CD4-positive, alpha-beta T cell treated with Interleukin-21 for 1 hour (primary cell): ENCODE measurements at regions not wholly inside any gene's neighbourhood (a gene's known extent, or its start where the extent isn't known, plus 50 kb on each side); places are given as distances from the start of the nearest gene placed in this dataset.
"Not testable (repeated sequence)": the region's sequence is repeated elsewhere in the genome, so short reads cannot be mapped to it uniquely, and the experiment has no call there.

Experiments used
- DNase-seq: peaks from one replicate; pipeline ENCODE4 v3.0.0-alpha.2; 2020

DNA sequence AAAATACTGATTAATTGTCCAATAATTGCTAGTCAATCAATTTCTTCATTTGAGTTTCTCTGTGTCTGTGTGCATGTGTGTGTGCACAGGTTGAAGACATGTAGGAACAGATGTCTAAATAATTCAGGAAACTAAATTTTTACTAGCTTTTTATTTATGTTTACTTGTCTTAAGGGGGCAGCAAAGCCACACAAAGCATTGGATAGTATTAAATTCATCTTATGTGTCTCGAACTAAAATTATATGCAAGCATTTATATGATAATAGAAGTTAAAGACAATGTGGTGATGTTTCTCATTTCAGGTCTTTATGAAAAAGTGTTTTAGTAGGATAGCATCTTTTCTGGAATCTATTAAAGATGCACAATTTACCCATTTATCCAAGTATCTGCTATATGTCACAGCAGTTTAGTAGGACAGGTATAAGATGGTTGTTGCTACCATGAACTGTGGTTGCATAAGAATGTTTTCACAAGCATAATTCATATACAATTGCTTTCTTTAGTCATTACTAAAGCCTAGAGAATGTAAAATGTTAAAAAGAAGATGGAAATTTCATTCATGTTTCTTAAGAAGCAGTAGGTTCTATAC, 784.6 kb upstream of the NUDT12 start:
- DNase-seq = no peak

DNA sequence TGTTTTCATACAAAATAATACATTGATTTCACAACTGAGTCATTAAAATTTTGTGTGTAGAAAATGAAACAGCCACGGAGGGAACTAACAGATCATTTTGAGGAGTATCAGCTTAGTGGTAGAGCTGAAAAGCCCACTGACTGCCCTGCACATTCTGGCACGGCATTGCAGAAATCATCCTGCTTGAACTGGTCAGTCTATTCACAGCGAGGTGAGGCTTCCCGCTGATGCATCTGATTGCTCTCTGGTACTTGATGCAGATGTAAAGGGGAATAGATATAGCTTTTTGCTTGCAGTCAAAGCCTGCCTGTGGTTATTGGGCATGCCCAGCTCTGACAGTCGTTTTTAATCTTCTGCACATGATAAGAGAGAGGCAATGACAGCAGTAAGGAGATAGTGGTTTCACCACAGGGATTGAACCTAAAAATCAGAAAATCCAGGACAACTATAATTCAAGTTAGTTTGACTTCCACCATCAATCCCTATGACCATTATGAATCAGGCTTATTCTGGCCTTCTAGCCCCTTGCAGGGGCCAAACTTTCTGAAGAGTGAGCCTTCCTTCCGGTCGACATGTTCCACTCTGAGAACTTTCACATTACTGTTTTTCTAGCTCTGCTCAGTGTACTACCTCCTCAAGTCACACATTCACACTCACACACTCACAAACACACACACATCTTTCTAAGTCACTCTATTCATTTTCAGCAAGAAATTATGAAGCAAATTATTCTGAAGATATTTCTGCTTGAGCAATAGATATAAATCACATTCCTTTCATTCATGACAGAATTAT, 782.8 kb upstream of the NUDT12 start:
- no peak for DNase-seq

DNA sequence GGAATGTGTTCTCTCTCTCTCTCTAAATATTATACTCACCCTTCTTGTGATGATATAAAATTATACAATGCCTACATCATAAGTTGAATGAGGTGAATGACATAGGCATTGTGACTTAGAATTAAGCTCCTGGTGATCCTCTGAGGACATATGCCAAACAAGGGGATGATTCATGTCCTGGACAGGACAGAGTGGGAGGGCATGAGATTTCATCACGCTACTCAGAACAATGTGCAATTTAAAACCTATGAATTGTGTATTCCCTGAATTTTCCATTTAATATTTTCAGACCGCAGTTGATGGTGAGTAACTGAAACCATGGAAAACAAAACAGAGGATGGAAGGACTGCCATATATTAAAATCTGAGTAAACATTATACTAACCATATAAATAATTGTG, 782.2 kb upstream of the NUDT12 start:
- DNase-seq = no peak

DNA sequence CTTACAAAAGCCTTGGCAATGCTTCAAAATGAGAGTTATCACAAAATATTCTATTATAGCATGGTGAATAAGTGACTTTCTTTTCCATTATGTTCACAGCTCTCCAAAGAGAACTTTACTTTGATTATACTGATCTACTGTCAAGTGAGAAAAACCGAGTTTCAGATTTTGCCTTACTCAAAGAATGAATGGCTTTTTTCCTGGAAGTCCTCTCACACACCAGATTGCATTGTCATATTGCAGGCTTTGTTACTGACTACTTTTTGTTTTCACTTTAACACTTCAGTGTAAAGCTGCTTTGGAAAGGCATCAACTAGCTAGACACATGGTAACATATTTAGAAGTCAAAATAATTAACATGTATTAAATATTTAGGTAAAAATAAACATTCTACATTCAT, 765.2 kb upstream of the NUDT12 start:
- DNase-seq = no peak

DNA sequence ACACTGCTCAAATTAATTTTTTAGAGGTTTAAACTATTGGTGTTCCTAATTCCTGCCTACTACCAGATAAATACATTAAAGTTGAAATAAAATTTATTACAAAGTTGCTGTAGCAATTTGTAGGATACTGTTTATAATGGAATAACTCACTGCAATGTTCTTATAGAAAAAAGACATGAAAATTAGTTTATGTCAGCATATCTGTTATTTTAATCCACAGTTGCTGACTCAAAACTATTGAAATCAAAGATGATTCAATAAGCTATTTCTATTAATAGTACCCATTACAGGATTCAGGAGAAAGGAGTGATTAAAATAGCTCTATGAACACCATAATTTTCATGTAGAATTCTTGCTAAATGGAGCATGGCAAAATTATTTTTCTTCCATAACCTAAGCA, 764.4 kb upstream of the NUDT12 start:
- DNase-seq = no peak

DNA sequence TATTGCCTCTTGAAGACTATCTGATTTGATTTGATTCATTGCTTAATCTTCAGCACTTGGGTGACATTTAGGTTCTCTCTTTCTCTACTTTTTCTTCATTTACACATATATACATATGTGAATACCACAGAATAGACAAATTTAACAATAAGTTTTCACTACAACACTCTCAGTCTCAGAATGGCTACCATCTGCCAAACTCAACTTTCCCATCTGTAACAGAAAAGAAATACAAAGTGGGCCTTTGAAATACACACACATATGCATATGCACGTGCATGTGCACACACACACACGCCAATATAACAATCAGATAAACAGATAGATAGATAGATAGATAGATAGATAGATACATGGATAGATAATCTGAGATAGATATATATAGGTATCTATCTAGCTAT, 762.8 kb upstream of the NUDT12 start:
- no peak for DNase-seq

DNA sequence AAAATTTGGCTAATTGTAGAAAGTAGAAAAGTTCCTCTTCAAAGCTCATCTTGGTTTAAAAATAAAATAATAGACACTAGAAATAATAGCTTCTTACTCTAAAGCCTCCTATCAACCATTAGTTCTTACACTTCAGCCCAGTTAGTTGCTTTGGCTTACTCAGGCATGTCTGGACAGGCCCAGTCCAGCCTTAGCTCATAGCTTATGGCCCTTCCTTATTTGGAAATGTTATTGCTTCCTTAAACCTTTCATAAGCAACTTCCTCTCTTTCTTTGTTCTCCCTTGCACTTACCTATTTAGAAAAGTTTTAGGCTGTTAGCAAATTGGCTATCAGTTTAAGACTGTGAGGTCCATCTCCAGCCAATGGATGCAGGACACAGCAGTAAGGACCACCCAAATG, 754.1 kb upstream of the NUDT12 start:
- DNase-seq = not testable (repeated sequence)

DNA sequence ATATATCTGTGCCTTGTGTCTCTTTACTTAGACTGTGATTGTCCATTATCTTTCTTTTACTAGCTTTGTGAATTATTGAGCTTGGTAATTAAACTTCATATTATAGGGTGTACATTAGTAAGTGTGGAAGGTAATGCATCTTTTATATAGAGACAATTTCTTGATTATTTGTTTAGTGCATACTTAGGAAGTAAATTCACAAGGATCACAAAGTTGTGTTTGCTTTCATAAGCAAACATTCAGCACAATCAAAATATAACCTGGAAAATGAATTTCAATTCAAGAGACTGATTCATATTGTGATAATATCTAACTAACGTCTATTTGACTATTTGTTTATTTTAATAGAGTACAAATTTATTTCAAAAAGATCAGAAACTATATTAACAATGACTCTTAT, 749.9 kb upstream of the NUDT12 start:
- DNase-seq = no peak

DNA sequence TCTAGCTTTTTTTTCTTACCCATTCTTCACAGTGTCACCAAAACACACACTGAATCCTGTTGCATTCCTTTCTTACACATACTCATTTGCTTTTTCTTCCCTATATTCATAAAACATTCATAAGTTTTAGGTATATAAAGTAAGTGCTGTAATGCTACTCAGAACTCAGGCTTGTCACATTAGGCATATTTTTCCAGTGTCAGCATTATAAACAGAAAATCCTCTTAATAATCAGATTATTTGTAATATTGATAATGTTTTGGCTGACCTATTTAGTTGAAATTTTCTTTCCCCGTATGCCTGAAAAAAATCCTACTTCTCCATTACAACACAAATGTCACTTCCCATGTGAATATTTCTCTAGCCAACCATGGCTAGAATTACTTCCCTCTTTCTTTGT, 743.0 kb upstream of the NUDT12 start:
- DNase-seq = no peak

DNA sequence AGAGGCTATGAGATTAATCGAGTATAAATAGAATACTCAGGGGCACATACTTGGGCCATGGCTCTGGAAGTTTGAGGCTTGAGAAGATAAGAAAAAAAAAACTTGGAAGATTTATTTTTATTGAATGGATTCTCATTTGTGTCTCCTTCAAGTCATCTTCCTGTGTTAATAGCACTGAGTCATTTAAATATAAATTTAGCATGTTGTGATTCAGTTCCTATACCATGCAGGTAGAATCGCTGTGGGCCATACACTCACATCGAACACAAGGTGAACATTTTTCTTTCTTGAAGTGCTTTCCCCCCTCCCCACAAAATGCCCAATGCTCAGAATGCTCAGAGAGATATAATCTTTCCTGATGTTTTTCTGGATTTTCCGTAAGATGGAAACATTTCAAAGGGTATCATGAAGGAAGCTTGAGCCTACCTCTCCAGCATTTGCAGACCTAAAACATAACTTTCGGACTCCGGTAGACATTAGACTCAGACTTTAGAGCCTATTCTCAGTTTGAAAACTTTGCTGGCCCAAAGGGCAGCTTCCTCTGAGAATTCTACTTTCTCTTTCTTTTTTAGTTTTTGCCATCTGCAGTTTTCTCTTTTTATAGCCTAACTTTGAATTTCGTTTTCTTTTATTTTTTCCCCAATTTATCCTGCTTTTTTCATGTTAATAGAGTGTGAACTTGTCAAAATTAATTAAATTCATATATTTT, 737.6 kb upstream of the NUDT12 start:
- no peak for DNase-seq

DNA sequence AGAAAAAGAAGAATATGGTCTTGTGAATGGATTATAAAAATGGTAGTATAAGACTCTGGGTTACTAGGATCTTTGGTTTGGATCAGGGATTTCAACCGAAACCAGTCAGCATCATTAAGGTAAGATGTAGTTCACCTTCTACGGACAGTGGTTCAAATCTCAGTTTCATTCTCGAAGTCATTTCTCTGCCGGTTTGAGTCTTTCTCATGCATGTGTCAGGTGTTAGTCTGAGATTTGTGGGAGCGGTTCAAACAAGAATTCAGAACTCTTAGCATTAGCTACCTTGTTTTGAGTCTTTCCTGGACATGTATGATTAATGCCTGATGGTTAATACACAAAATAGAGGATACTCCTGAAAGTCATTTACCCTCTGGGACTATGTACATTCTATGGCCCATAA, 735.9 kb upstream of the NUDT12 start:
- DNase-seq = no peak

DNA sequence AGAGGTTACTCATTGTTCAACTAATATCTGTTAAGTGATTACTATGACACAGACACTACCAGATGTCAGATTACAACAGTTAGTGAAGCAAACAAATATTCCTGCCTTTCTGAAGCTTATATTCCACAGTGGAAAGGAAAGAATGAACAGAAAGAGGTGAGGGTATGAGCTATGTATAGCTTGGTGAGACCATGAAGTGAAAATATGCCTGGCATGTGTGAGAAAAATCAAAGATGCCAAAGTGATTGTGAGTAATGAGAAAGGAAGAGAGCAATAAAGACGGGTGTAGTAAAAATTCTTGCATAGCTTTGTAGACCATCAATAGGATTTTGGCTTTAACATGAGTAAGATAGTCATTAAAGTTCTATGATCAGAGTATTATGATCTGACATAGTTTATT, 734.5 kb upstream of the NUDT12 start:
- DNase-seq = no peak

DNA sequence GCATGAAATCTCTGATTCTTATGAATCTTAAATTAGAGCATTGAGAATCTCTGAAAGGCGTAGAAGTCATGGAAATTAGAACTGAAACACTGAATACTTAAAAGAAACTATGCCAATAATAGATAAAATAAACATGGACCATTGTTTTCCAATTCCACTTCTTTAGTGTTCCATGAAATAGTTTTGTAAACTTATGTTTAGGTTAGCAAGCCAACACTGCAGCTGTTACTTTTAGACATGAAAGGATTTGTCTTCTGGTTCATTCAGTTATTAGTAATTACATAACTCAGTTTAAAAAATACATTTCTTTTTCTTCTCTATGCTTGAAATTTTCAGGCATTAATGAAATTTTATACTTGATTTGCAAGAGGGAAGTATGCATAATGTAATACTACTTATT, 733.4 kb upstream of the NUDT12 start:
- DNase-seq = no peak

DNA sequence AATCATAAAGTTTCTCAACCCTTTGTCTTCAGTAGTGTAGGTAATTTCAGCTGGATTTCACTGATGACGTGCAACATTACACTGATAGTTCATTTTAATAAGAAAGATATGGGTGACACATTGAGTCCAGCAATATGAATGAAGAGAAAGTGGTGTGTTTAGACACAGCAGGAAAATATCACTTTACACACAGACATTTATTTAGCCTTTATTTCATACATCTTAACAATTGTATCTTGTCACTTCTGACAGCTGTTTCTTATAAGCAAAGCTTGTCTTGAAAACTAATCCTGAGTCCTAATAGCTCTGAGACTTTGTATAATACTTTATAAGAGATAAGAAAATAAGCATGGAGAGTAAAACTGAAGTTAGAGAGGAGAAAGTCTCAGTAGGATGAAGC, 720.5 kb upstream of the NUDT12 start:
- DNase-seq = no peak

DNA sequence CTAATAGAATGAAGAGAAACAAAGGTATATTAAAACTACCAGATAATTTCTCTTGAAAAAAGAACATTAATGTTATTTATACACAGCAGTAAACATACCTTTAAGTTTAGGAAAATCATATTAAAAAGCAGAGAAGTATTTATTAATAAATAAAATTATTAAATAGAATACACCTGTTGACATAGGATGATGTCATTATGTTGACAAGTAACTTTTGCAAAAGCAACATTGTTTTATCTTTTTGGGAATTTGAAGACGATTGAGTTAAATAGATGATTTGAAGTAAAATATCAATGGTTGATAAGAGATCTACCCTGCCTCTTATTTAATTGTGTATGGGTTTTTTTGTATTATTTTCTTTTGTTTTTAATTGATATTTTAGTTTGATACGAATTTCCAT, 711.1 kb upstream of the NUDT12 start:
- no peak for DNase-seq

DNA sequence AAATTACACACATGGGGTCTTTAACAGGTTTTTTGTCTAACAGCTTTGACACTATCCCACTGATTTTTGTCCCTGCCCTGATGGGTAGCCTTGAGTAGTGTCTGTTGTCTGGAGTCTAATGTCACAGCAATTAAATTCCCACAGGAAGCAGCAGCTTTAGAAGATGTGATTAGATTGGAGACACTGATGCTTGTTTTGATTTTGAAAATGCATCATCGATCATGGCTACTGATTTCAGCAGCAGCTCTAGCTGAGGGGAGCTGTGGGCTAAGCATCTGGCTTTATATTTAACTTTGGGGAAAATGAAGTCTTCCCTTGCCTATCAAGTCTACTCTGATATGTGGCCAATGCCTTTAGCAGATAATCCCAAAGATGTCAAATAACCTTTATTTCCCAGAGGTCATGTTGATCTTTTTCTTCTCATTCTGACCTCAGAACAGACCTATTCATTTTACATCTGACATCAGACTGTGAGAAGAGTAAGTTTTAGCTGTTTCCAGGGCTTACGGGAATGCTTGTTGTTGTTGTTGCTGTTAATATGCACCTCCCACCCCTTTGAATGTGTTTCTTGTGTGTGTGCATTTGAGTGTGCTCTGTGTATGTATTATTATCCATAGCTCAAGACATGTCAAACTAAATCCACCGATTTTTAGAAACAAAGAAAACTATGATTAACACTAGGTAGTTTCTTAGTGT, 704.9 kb upstream of the NUDT12 start:
- DNase-seq = no peak

DNA sequence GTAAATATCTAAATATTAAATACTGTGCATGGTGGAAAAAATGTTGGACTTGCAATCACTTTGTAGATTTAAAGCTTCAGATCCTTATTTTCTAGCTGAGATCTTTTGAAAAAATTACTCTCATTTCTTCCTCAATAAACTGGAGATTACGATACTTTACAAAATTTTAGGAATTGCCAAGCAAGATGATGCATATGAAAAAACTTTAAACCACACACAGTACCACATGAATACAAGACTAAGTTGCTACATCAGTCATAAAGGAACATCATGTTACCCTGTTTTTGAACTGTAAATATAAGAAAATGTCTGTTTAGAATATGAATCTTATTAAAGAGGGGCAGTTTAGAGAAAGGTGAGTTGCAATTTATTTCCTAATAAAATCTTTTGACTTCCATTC, 703.6 kb upstream of the NUDT12 start:
- no peak for DNase-seq

DNA sequence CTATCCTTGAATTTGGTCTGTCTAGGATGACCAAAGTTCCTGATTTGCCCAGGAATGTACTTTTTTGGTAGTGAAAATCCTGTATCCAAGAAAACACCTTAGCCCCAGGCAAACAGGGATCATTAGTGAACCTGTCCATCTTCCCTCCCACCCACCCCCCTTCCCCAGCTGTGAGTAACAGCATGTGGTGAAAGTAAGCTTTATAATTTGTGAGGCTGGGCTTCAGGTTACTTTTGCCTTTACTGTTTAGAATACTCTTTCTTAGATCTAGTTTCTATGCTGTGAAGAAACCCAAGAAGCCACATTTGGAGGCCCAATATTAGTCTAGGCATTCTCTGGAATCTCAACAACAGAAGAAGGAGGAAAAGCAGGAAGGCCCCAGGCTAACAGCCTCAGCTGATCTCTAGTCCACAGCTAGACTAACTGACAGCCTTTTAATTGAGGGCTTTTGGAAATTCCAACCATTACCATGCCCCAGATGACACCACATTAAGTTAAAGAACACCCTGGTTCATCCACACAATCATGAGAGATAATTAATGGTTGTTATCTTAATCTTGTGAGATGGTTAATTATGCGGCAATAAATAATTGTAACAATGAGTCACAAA, 703.0 kb upstream of the NUDT12 start:
- DNase-seq = no peak

DNA sequence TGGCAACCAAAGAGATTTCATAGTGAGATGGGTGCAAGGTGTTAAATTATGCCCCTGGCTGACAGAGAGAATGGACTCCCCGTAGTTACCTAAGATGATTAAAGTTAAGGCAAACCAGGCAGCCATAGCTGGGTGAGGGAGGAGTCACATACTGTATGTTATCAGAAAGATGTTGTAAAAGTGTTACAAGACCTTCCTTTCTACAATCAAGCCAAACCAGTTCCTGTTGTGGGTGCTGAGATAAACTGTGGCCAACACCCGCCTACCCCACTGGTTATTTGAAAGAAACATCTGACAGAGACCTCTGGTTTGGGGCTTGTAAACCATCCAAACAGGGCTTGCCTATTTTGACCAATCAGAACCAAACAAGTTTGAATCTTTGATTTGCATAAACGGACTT, 684.7 kb upstream of the NUDT12 start:
- no peak for DNase-seq

DNA sequence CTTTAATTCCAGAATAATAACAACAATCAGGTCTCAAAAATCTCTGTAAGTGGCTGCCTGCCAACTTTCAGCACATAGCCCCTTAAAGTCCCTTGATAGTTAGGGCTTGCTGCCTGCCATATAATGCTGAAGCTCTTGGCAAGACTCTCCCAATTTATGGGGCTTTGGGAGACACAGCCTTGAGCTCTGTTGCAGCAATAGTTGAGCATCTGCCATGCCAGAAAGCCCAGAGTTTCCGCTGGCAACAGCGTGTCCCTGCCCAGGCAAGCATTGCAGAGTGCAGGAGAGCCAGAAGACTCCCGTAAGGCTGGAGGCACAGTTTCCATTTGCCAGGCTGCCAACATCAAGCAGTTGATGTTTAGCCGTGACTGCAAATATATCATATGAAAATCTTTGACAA, 678.5 kb upstream of the NUDT12 start:
- no peak for DNase-seq

DNA sequence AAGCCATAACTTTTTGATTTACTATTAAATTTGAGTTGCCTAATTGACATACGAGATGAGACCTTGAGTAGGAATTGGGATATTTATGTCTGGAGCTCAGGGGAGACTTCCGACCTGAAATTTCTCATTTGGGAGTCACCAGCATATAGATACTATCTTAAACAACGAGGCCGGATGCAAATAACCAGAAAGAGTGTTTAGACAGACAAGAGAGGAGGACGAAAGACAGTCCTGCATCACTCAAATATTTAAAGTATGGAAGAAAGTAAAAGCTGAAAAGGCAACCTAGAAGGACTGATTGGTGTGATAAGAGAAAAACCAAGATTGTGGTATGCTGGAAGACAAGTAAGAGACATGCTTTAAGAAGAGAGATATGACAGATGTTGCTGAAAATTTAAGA, 675.0 kb upstream of the NUDT12 start:
- no peak for DNase-seq

DNA sequence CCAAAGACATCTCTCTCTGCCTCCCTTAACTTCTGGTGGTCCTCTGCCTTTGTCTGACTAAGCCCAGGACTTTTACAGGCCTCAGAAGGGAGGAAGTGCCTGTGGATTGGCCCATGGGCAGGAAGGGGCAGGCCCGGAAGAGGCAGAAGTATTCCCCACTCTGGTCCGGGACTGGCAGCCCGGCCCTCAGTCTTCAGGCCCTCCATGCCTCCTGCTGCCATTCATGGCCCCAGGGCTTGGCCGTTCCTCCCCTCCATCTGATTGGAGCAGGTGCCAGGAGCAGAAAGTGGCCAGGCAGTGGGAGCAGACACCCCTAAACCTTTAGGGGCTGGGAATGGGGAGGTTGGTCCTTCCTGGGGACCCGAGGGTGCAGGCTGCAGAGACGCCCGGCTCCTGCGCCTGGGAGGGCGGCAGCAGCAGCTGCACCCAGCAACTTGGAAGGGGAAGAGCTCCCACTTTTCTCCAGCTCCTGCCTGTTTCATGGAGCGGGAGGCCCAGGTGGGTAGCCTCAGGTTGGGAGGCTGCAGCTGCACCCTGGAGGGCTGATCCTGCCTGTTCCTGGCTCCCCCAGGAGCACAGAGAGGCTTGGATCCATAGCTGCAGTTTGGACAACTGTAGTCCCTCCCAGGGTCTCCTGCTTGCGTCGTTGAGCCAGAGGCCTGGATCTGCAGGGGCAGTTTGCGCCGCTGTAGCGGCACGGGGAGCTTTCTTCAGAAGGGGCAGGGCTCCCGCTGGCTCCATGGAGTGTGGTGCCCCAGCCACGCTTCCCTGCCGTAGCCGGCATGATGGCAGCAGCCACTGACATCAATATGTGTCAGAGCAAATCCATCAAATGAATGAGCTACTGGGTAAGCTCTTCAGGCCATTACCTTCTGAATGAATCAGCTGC, 661.5 kb upstream of the NUDT12 start:
- DNase-seq = no peak
